SK-N-SH (cell line): ENCODE measurements at regions not wholly inside any gene's neighbourhood (a gene's known extent, or its start where the extent isn't known, plus 50 kb on each side); places are given as distances from the start of the nearest gene placed in this dataset.

ENCODE experiments used
- CTCF ChIP-seq: fragments of 200-600 bp; sonication (generic); IDR thresholded peaks from 2 replicates; pipeline ENCODE4 v1.6.1; 2017; ENCODE audit warnings: antibody characterized with exemption, mild to moderate bottlenecking, moderate library complexity
- EP300 ChIP-seq, 2 experiments: IDR thresholded peaks; 2 replicates each; pipeline versions ENCODE4 v1.4.0 to v1.6.1; 2012; ENCODE audit warnings: borderline replicate concordance in 1 of 2, low read depth in 1 of 2, low read length in 1 of 2
- GABPA ChIP-seq: IDR thresholded peaks from 2 replicates; pipeline ENCODE4 v1.4.0; 2012; ENCODE audit warnings: low read depth, mild to moderate bottlenecking
- JUND ChIP-seq: IDR thresholded peaks from 2 replicates; pipeline ENCODE4 v1.4.0; 2012
- NFIC ChIP-seq: IDR thresholded peaks from 2 replicates; pipeline ENCODE4 v1.4.0; 2012; ENCODE audit warnings: borderline replicate concordance
- NRF1 ChIP-seq: IDR thresholded peaks from 2 replicates; pipeline ENCODE4 v1.6.1; 2012; ENCODE audit warnings: low read depth, mild to moderate bottlenecking, low read length
- RAD21 ChIP-seq: IDR thresholded peaks from 2 replicates; pipeline ENCODE4 v1.6.1; 2012; ENCODE audit warnings: mild to moderate bottlenecking, low read length
- REST ChIP-seq: IDR thresholded peaks from 2 replicates; pipeline ENCODE4 v1.6.1; 2012; ENCODE audit warnings: mild to moderate bottlenecking, low read depth, low read length, moderate library complexity
- RFX5 ChIP-seq: IDR thresholded peaks from 2 replicates; pipeline ENCODE4 v1.6.1; 2012; ENCODE audit warnings: mild to moderate bottlenecking, improper control_type of control experiment, low read length
- RXRA ChIP-seq: IDR thresholded peaks from 2 replicates; pipeline ENCODE4 v1.4.0; 2012; ENCODE audit warnings: low read depth, mild to moderate bottlenecking, borderline replicate concordance
- USF1 ChIP-seq: IDR thresholded peaks from 2 replicates; pipeline ENCODE4 v1.4.0; 2012; ENCODE audit warnings: low read depth, borderline replicate concordance
- YY1 ChIP-seq: IDR thresholded peaks from 2 replicates; pipeline ENCODE4 v1.4.0; 2012; ENCODE audit warnings: low read depth, mild to moderate bottlenecking
- ZBTB33 ChIP-seq: IDR thresholded peaks from 2 replicates; pipeline ENCODE4 v1.4.0; 2012; ENCODE audit warnings: low read depth, borderline replicate concordance

- TF ChIP-seq CTCF (no peak), JUND (no peak), NRF1 (no peak), EP300 (IDR thresholded peaks at IDR 0.05; ENCODE audit: borderline replicate concordance in 1 of 2, low read depth in 1 of 2, low read length in 1 of 2) (no peak), REST (no peak), RFX5 (no peak), YY1 (no peak), ZBTB33 (no peak), RAD21 (no peak), RXRA (no peak), GABPA (no peak), NFIC (no peak), USF1 (no peak)
Measured at GRCh38 chr12:131643631-131644452, 67.0 kb upstream of the SFSWAP start.
